ENCODE measurements at regions not wholly inside any gene's neighbourhood (a gene's known extent, or its start where the extent isn't known, plus 50 kb on each side); places are given as distances from the start of the nearest gene placed in this dataset.

DNA sequence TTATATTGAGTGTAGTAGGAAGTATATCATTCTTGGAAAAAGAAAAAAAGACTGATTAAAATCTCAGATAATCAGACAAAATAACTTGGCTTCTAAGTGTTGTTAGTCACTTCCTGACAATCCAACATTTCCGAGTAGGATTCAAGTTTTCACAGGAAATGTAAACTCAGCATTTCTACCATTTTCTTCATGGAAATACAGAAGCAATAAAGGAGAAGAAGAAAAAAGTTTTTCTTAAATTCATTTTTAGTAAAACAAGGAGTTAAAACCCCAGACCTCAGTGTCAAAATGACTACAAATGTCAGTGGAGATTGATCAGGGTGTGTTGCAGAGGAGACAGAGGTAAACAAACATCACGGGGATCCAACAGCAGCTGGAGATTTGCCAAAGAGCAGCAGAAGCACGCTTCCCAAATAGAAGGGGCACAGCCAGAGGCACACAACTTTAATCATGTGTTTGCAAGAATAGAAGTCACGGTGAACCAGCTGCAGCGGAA lies 129.3 kb upstream of the FAM9B start:
- H3K9me3 ChIP-seq = peaks cover 0 to 3% of the 10 kb centered on the region in 2 donors
- intact Hi-C loops (cut with DNase I) = no loop called here
- no peak for ATAC-seq
- TF ChIP-seq, protein P1, sequence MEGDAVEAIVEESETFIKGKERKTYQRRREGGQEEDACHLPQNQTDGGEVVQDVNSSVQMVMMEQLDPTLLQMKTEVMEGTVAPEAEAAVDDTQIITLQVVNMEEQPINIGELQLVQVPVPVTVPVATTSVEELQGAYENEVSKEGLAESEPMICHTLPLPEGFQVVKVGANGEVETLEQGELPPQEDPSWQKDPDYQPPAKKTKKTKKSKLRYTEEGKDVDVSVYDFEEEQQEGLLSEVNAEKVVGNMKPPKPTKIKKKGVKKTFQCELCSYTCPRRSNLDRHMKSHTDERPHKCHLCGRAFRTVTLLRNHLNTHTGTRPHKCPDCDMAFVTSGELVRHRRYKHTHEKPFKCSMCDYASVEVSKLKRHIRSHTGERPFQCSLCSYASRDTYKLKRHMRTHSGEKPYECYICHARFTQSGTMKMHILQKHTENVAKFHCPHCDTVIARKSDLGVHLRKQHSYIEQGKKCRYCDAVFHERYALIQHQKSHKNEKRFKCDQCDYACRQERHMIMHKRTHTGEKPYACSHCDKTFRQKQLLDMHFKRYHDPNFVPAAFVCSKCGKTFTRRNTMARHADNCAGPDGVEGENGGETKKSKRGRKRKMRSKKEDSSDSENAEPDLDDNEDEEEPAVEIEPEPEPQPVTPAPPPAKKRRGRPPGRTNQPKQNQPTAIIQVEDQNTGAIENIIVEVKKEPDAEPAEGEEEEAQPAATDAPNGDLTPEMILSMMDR (IDR thresholded peaks at IDR 0.05) = no peak
- no peak overlapping the region for H3K27ac ChIP-seq
- H3K4me3 ChIP-seq = no peak overlapping the region
- H3K27me3 ChIP-seq = no peaks in the 10 kb centered on the region
- no peaks in the 10 kb centered on the region for H3K36me3 ChIP-seq
- no peak for DNase-seq
- no peaks in the 10 kb centered on the region for H3K4me1 ChIP-seq

DNA sequence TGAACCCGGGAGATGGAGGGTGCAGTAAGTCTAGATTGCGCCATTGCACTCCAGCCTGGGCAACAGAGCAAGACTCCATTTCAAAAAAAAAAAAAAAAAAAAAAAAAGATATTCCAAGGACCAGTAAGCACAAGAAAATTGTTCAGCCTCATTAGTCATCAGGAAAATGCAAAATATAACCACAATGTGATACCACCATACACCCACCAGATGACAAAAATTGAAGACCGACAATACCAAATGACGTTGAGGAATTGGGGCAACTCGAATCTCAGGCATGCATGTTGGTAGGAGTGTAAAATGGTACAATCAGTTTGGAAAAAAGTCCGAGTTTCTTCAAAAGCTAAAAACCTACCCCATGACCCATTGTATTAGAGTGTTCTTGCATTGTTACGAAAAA lies 130.2 kb upstream of the FAM9B start:
- Histone ChIP-seq H3K36me3 (no peaks in the 10 kb centered on the region), H3K27me3 (no peaks in the 10 kb centered on the region), H3K4me1 (no peaks in the 10 kb centered on the region), H3K27ac (no peak overlapping the region), H3K4me3 (no peak overlapping the region), H3K9me3 (peaks cover 0 to 3% of the 10 kb centered on the region in 2 donors)
- DNase-seq (no peak), ATAC-seq (no peak)
- intact Hi-C loops (cut with DNase I) = no loop called here
- TF ChIP-seq, protein P1 (IDR thresholded peaks at IDR 0.05) = no peak

DNA sequence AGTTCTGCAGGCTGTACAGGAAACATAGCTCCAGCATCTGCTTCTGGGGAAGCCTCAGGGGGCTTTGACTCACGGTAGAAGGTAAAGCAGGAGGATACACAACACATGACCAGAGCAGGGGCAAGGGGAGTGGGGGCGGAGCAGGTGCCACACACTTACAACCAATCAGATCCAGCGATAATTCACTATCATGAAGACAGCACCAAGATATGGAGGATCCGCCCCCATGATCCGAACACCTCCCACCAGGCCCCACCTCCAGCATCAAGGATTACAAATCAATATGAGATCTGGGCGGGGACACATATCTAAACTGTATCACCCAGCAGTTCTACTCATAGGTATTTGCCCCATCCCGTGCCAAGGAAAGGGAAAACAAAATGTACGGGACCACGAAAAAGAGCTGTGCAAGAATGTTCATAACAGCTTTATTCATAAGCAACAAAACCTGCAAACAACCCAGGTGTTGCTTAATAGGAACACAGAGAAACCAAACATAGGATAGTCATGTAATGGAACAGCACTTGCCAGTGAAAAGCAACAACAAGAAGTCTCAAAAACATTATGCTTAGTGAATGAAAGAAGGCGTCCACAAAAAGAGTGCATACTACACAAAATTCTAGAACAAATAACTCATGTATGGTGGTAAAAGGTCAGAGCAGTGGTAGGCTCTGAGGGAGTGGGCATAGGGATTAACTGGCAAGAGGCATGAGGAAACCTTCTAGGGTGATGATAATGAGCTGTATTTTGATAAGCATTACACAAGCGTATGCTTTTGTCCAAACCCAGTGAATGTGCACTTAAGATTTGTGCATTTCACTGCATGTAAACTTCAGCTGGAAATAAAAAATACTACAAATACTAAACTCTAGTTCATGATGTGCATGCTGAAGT lies 130.9 kb upstream of the FAM9B start:
- intact Hi-C loops (cut with DNase I) = no loop called here
- H3K4me3 ChIP-seq = no peak overlapping the region
- no peaks in the 10 kb centered on the region for H3K36me3 ChIP-seq
- no peak overlapping the region for H3K27ac ChIP-seq
- H3K27me3 ChIP-seq = no peaks in the 10 kb centered on the region
- TF ChIP-seq, protein P1 (IDR thresholded peaks at IDR 0.05) = no peak
- DNase-seq = no peak
- H3K4me1 ChIP-seq = no peaks in the 10 kb centered on the region
- H3K9me3 ChIP-seq = peaks cover 0 to 3% of the 10 kb centered on the region in 2 donors
- ATAC-seq = no peak

DNA sequence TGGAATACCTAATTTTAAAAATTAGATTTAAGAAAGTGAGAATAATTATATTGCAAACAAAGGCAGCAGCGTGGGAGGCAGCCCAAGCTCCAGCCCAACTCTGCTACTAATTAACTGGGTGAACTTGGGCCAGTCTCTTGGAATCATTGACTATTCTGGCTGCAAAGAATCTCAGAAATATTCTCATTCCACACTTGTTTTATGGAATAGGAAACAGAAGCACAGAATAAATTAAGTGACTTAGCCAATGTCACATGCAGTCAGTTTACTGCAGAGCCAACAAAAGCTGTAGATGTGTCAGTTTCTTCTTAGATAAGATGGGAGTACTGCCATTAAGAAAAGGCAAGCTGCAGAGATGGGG lies 132.6 kb upstream of the FAM9B start:
- TF ChIP-seq, protein P1 (IDR thresholded peaks at IDR 0.05) = no peak
- intact Hi-C loops (cut with DNase I) = no loop called here
- peaks cover 0 to 3% of the 10 kb centered on the region in 2 donors for H3K9me3 ChIP-seq
- no peaks in the 10 kb centered on the region for H3K4me1 ChIP-seq
- H3K36me3 ChIP-seq = no peaks in the 10 kb centered on the region
- H3K4me3 ChIP-seq = no peak overlapping the region
- no peaks in the 10 kb centered on the region for H3K27me3 ChIP-seq
- ATAC-seq (no peak), DNase-seq (no peak)
- H3K27ac ChIP-seq = no peak overlapping the region

DNA sequence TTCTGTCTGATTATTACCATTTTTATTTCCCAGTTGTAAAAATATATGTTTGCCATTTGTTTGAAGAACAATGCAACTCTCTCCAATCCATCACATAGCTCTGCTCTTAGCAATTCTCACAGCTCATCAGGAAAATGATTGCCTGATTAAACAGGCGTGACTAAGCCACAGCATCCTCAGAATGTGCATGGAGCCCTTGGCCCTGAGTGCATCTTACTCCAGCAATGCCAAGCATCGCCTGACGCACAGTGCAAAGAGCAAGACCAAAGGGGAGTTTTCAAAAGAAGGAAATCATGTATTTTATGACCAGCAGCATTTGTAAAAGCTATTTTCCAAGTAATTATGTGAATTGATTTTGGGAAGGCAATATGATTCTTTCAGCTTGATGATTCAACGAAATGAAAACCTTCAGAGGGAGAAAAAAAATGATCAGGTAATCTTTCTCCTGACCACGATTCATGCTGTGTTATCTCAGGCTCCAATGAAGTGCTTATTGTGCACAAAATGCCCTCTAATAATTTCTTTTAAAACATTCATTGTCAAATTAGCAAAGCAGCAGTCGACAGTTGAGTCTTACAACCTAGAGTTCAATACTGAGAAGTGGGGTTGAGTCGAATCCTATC lies 138.0 kb upstream of the FAM9B start:
- intact Hi-C loops (cut with DNase I) = no loop called here
- DNase-seq = no peak

More for the DNA sequence above, 138.0 kb upstream of the FAM9B start:
- Histone ChIP-seq H3K4me1 (no peaks in the 10 kb centered on the region), H3K27ac (no peak overlapping the region), H3K4me3 (no peak overlapping the region), H3K9me3 (peaks cover 0 to 3% of the 10 kb centered on the region in 2 donors), H3K27me3 (no peaks in the 10 kb centered on the region), H3K36me3 (no peaks in the 10 kb centered on the region)
- ATAC-seq = no peak
- TF ChIP-seq, protein P1 (IDR thresholded peaks at IDR 0.05) = no peak
